Loucy (cell line): ENCODE measurements at regions not wholly inside any gene's neighbourhood (a gene's known extent, or its start where the extent isn't known, plus 50 kb on each side); places are given as distances from the start of the nearest gene placed in this dataset.

Experiments used
- CTCF ChIP-seq: fragments of 200-600 bp; sonication (generic); conservative IDR thresholded peaks from 2 replicates; pipeline ENCODE4 v1.5.1; 2014; ENCODE audit warnings: mild to moderate bottlenecking, antibody characterized with exemption, low read length
- EZH2phosphoT487 ChIP-seq: fragments of 200-600 bp; IDR thresholded peaks from 2 replicates; pipeline ENCODE4 v1.6.1; 2018; ENCODE audit warnings: antibody characterized with exemption, mild to moderate bottlenecking, moderate library complexity, borderline replicate concordance

- no peak for TF ChIP-seq CTCF
- no peak for TF ChIP-seq EZH2phosphoT487
Measured at GRCh38 chr13:74977498-74977897, 504.5 kb downstream of the TBC1D4 start.
